IMR-90 (cell line): ENCODE measurements at regions not wholly inside any gene's neighbourhood (a gene's known extent, or its start where the extent isn't known, plus 50 kb on each side); places are given as distances from the start of the nearest gene placed in this dataset.
A peak's percentile ranks its signal among the peaks of the same experiment; 100 is the strongest.

Source experiments
- ATAC-seq: fragments of 200-7000 bp; cut with Tn5 transposase; 2 replicates; pipeline ENCODE4 v1.9.1; 2020; ENCODE audit warnings: low read depth, mild to moderate bottlenecking, moderate library complexity
- BruUV-seq: library from RNA; stranded (reverse); fragments of 400-500 nt; replicated peaks from 2 replicates; lab custom pipeline; 2021; lab: Mats Ljungman, UMichigan
- CTCF ChIA-PET: fragments of 300-600 bp; formaldehyde crosslinking; extraction: SDS; loops from one replicate; lab custom pipeline; 2021; ENCODE audit warnings: antibody characterized with exemption; lab: Yijun Ruan, JAX
- POLR2A ChIA-PET: fragments of 300-600 bp; sonication (Branson Sonifier 250); formaldehyde crosslinking; loops from one replicate; lab custom pipeline; 2022; ENCODE audit warnings: antibody characterized with exemption; ENCODE audit not compliant: unreplicated experiment; lab: Charles Lee
- DNase-seq: peaks from one replicate; pipeline ENCODE4 v3.0.0; 2013
- H2AFZ ChIP-seq: replicated peaks from 2 replicates; pipeline ENCODE3; 2013; ENCODE audit warnings: low read length, mild to moderate bottlenecking; ENCODE audit not compliant: poor library complexity
- H2AK5ac ChIP-seq: 2 replicates; pipeline ENCODE4 v1.6.1; 2013; ENCODE audit warnings: low read depth, low read length, inconsistent platforms
- H2AK9ac ChIP-seq: replicated peaks from 2 replicates; pipeline ENCODE3; 2013; ENCODE audit warnings: mild to moderate bottlenecking, low read depth, low read length, moderate library complexity; ENCODE audit not compliant: poor library complexity
- H2BK120ac ChIP-seq: 2 replicates; pipeline ENCODE4 v1.6.1; 2013; ENCODE audit warnings: low read depth, low read length, inconsistent platforms
- H2BK15ac ChIP-seq: 3 replicates; pipeline ENCODE4 v1.6.1; 2013; ENCODE audit warnings: low read depth, low read length, inconsistent platforms
- H2BK20ac ChIP-seq: 2 replicates; pipeline ENCODE4 v1.6.1; 2013; ENCODE audit warnings: low read depth, mild to moderate bottlenecking, inconsistent platforms, low read length, moderate library complexity
- H2BK5ac ChIP-seq: 2 replicates; pipeline ENCODE4 v1.6.1; 2013; ENCODE audit warnings: mild to moderate bottlenecking, low read depth, low read length, inconsistent platforms; ENCODE audit not compliant: poor library complexity, severe bottlenecking
- H3K14ac ChIP-seq: replicated peaks from 2 replicates; pipeline ENCODE4 v1.6.1; 2013; ENCODE audit warnings: low read depth, low read length, inconsistent platforms
- H3K18ac ChIP-seq: 2 replicates; pipeline ENCODE4 v1.6.1; 2013; ENCODE audit warnings: low read depth, low read length, control low read depth
- H3K23ac ChIP-seq: 2 replicates; pipeline ENCODE4 v1.6.1; 2013; ENCODE audit warnings: low read depth, low read length, inconsistent platforms
- H3K27ac ChIP-seq: 2 replicates; pipeline ENCODE4 v1.5.1; 2013; ENCODE audit warnings: mild to moderate bottlenecking, control low read depth, low read length; ENCODE audit not compliant: insufficient read depth
- H3K27me3 ChIP-seq: 2 replicates; pipeline ENCODE4 v1.6.1; 2013; ENCODE audit warnings: low read length; ENCODE audit not compliant: control insufficient read depth, insufficient read depth
- H3K36me3 ChIP-seq: 2 replicates; pipeline ENCODE4 v1.6.1; 2013; ENCODE audit warnings: low read length, mixed read lengths; ENCODE audit not compliant: control insufficient read depth, insufficient read depth
- H3K4ac ChIP-seq: 2 replicates; pipeline ENCODE4 v1.6.1; 2013; ENCODE audit warnings: low read depth, low read length, inconsistent platforms
- H3K4me1 ChIP-seq: 2 replicates; pipeline ENCODE4 v1.6.1; 2013; ENCODE audit warnings: low read length, mixed read lengths; ENCODE audit not compliant: control insufficient read depth, insufficient read depth
- H3K4me2 ChIP-seq: 2 replicates; pipeline ENCODE4 v1.6.1; 2013; ENCODE audit warnings: low read depth, mild to moderate bottlenecking, control low read depth, low read length, moderate library complexity
- H3K4me3 ChIP-seq: 2 replicates; pipeline ENCODE4 v1.5.1; 2013; ENCODE audit warnings: low read depth, mild to moderate bottlenecking, control low read depth, low read length, moderate library complexity; ENCODE audit not compliant: insufficient read depth
- H3K56ac ChIP-seq: 2 replicates; pipeline ENCODE4 v1.6.1; 2013; ENCODE audit warnings: low read length, inconsistent platforms; ENCODE audit not compliant: insufficient read depth; ENCODE audit errors: extremely low read depth
- H3K79me1 ChIP-seq, 2 experiments: 2 replicates each; pipeline ENCODE4 v1.6.1; 2013; ENCODE audit warnings: low read length in 2 of 2, inconsistent platforms in 1 of 2, low read depth in 1 of 2
- H3K9ac ChIP-seq: 2 replicates; pipeline ENCODE4 v1.6.1; 2013; ENCODE audit warnings: low read depth, low read length, control low read depth
- H3K9me1 ChIP-seq: 2 replicates; pipeline ENCODE4 v1.6.1; 2013; ENCODE audit warnings: low read length, inconsistent platforms; ENCODE audit not compliant: insufficient read depth
- H3K9me3 ChIP-seq: 2 replicates; pipeline ENCODE4 v1.6.1; 2013; ENCODE audit warnings: low read length; ENCODE audit not compliant: control insufficient read depth, insufficient read depth
- H4K20me1 ChIP-seq: 2 replicates; pipeline ENCODE4 v1.6.1; 2013; ENCODE audit warnings: low read length, inconsistent platforms; ENCODE audit not compliant: insufficient read depth
- H4K5ac ChIP-seq: 2 replicates; pipeline ENCODE4 v1.6.1; 2013; ENCODE audit warnings: mild to moderate bottlenecking, low read depth, low read length, control low read depth
- H4K8ac ChIP-seq, 2 experiments: 2 replicates each; pipeline ENCODE4 v1.6.1; 2013; ENCODE audit warnings: low read depth in 2 of 2, low read length in 2 of 2, control low read depth in 1 of 2, inconsistent platforms in 1 of 2
- H4K91ac ChIP-seq: 2 replicates; pipeline ENCODE4 v1.6.1; 2013; ENCODE audit warnings: low read depth, low read length, inconsistent platforms; ENCODE audit not compliant: insufficient read depth
- CEBPB ChIP-seq: IDR thresholded peaks from 2 replicates; pipeline ENCODE4 v1.6.1; 2012; ENCODE audit warnings: low read depth, low read length, improper control_type of control experiment
- CHD1 ChIP-seq: IDR thresholded peaks from 2 replicates; pipeline ENCODE4 v1.6.1; 2012; ENCODE audit warnings: low read depth, low read length, improper control_type of control experiment
- CTCF ChIP-seq: conservative IDR thresholded peaks from 2 replicates; pipeline ENCODE4 v1.5.1; 2012; ENCODE audit warnings: mild to moderate bottlenecking, low read depth, low read length, improper control_type of control experiment
- ELK1 ChIP-seq: fragments of 150-350 bp; IDR thresholded peaks from 2 replicates; pipeline ENCODE4 v1.6.1; 2016; ENCODE audit warnings: low read depth, mild to moderate bottlenecking, low read length, moderate library complexity, borderline replicate concordance
- MAFK ChIP-seq: IDR thresholded peaks from 2 replicates; pipeline ENCODE4 v1.6.1; 2012; ENCODE audit warnings: low read depth, low read length, improper control_type of control experiment
- MAZ ChIP-seq: IDR thresholded peaks from 2 replicates; pipeline ENCODE4 v1.6.1; 2012; ENCODE audit warnings: low read depth, mild to moderate bottlenecking, low read length, improper control_type of control experiment, moderate library complexity, borderline replicate concordance
- RAD21 ChIP-seq: IDR thresholded peaks from 2 replicates; pipeline ENCODE4 v1.6.1; 2012; ENCODE audit warnings: low read length, improper control_type of control experiment
- RCOR1 ChIP-seq: IDR thresholded peaks from 2 replicates; pipeline ENCODE4 v1.6.1; 2012; ENCODE audit warnings: mild to moderate bottlenecking, low read length, improper control_type of control experiment; ENCODE audit not compliant: insufficient replicate concordance
- RFX5 ChIP-seq: IDR thresholded peaks from 2 replicates; pipeline ENCODE4 v1.8.0; 2012; ENCODE audit warnings: low read depth, mild to moderate bottlenecking, low read length, moderate library complexity
- SMC3 ChIP-seq: fragments of 150-350 bp; IDR thresholded peaks from 2 replicates; pipeline ENCODE4 v1.6.1; 2016; ENCODE audit warnings: low read depth, mild to moderate bottlenecking, antibody characterized with exemption, low read length, moderate library complexity
- WGBS, 2 experiments: methylation state at CpG; one replicate each; pipeline versions ENCODE4 v1.1.5 to v1.1.7; 2013; ENCODE audit warnings: missing lambda C conversion rate in 2 of 2; ENCODE audit not compliant: insufficient read length in 1 of 2; ENCODE audit errors: extremely low coverage in 2 of 2; 5-methylcytosine and 5-hydroxymethylcytosine counted together
- dilution Hi-C: fragments of 300-500 bp; cut with HindIII; formaldehyde crosslinking; loops from one replicate; pipeline ENCODE4 v1.14.3; 2018; ENCODE audit warnings: low sequenced_read_pairs; ENCODE audit not compliant: unreplicated experiment
- in situ Hi-C: fragments of 300-500 bp; cut with MboI; formaldehyde crosslinking; loops from 3 replicates; pipeline ENCODE4 v1.14.3; 2019; ENCODE audit warnings: low sequenced_read_pairs, inconsistent platforms, mixed read lengths
- intact Hi-C: fragments of 100-400 bp; cut with micrococcal nuclease; formaldehyde crosslinking; loops from 2 replicates; pipeline ENCODE4 v1.10.0; 2022

DNA sequence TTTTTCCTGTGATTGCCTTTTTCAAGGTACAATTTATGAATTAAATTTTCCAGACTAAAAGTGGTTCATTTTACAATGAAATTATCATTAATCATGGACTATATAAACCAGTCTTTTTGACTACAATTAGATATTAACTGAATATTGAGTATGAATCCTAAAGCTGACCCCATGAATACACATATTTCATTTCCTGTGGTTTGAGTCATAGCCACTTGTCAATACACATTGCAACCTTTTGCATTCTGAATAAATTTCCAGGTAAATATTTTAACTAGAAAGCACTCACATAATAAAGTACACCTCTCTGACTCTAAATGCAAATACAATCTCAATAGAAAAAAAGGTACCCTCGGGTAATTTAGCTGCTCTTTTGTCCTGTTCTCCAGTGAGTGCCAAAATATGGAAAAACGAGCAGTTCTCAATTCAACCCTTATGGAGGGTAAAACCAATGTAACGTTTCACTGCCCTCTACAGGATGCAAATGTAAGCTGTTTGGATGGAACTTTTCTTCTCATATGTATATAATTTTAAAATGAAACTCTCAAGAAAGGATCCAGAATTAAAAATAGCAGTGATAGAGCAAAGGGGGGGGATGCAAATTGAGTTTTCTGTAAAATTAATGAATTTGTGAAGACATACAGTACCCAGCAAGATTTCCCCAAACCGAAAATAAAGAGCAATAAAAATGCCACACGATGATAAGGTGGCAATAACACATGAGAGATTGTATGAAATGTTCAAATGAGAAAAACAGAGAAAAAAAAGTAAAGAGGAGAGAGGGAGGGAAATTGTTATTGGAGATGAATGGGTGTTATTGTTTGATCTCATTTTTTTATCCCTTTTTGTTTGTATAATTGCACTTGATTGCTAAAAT, 1795.7 kb upstream of the PIK3C3 start:
- dilution Hi-C loops (no loop called here), intact Hi-C loops (loop anchor here (10.0 kb wide), 2 partner anchors 585 to 1225 kb away; no protein-coding TSS in a partner anchor), in situ Hi-C loops (no loop called here)
- no peak overlapping the region for H2BK5ac ChIP-seq
- no peaks in the 10 kb centered on the region for H3K36me3 ChIP-seq
- no peaks in the 10 kb centered on the region for H3K9me3 ChIP-seq
- no peak overlapping the region for H2AK9ac ChIP-seq
- no peaks in the 10 kb centered on the region for H3K4me1 ChIP-seq
- no peak overlapping the region for H4K8ac ChIP-seq
- H2AK5ac ChIP-seq: no peak overlapping the region
- no peaks in the 10 kb centered on the region for H3K9me1 ChIP-seq
- no peak overlapping the region for H4K5ac ChIP-seq
- no peak overlapping the region for H3K56ac ChIP-seq
- H4K91ac ChIP-seq: no peak overlapping the region
- H3K27ac ChIP-seq: no peak overlapping the region
- no peaks in the 10 kb centered on the region for H3K27me3 ChIP-seq
- H3K79me1 ChIP-seq: no peaks in the 10 kb centered on the region
- H2BK120ac ChIP-seq: no peak overlapping the region
- ChIA-PET POLR2A (interaction anchor here (0.7 kb wide), 1 partner anchor 11 kb away, joined by 3 read pairs; no protein-coding TSS in a partner anchor), CTCF (interaction anchor here (0.7 to 1.8 kb wide), 7 partner anchors 8 to 1240 kb away, joined by 3 to 10 read pairs (median 4); no protein-coding TSS in a partner anchor)
- BruUV-seq: no TSS peak
- H2BK20ac ChIP-seq: no peak overlapping the region
- H3K23ac ChIP-seq: no peak overlapping the region
- H3K18ac ChIP-seq: no peak overlapping the region
- H2AFZ ChIP-seq: no peak overlapping the region
- no peak overlapping the region for H3K4me2 ChIP-seq
- TF ChIP-seq CEBPB (no peak), ELK1 (no peak), MAZ (no peak), RAD21 (peak; percentile 51), RCOR1 (no peak), MAFK (no peak), RFX5 (no peak), CHD1 (no peak), SMC3 (peak; percentile 40), CTCF (peak; percentile 54)
- H4K20me1 ChIP-seq: no peaks in the 10 kb centered on the region
- H3K4me3 ChIP-seq: no peak overlapping the region
- H3K4ac ChIP-seq: no peak overlapping the region
- no CpG with 5 or more reads among the region's 5 CpGs for WGBS, 2 experiments
- peak; percentile 40 for DNase-seq
- no peak overlapping the region for H2BK15ac ChIP-seq
- peak; percentile 64 for ATAC-seq
- no peak overlapping the region for H3K9ac ChIP-seq
- H3K14ac ChIP-seq: no peak overlapping the region
